ENCODE measurements at regions not wholly inside any gene's neighbourhood (a gene's known extent, or its start where the extent isn't known, plus 50 kb on each side); places are given as distances from the start of the nearest gene placed in this dataset.

GRCh38 chr3:67876261-67876660 lies 221.8 kb upstream of the SUCLG2 start:
- TF ChIP-seq EZH2 (IDR thresholded peaks at IDR 0.05; ENCODE audit: borderline replicate concordance, low read length) (no peak), CTCF (IDR thresholded peaks at IDR 0.05; ENCODE audit: low read length) (no peak)
- H3K4me3 ChIP-seq (ENCODE audit: low read depth, low read length, poor library complexity, severe bottlenecking): no peak overlapping the region
- no peak overlapping the region for H2AFZ ChIP-seq (ENCODE audit: low read length)
- H3F3A ChIP-seq (ENCODE audit: insufficient read depth, low read length): no peaks in the 10 kb centered on the region
- no peak overlapping the region for H3K9ac ChIP-seq (ENCODE audit: low read length)
- H3K9me2 ChIP-seq (ENCODE audit: low read depth, low read length): no peaks in the 10 kb centered on the region
- H3K79me2 ChIP-seq (ENCODE audit: insufficient read depth, low read length): no peaks in the 10 kb centered on the region
- H3K27ac ChIP-seq (ENCODE audit: low read depth, low read length, poor library complexity, severe bottlenecking): no peak overlapping the region
- H3K4me1 ChIP-seq (ENCODE audit: insufficient read depth, low read length, severe bottlenecking): no peaks in the 10 kb centered on the region
- no peaks in the 10 kb centered on the region for H3K36me3 ChIP-seq (ENCODE audit: insufficient read depth, low read length)
- H4K20me1 ChIP-seq (ENCODE audit: insufficient read depth, low read length): no peaks in the 10 kb centered on the region
- no peaks in the 10 kb centered on the region for H3K9me3 ChIP-seq (ENCODE audit: low read length)
- no peaks in the 10 kb centered on the region for H3K27me3 ChIP-seq (ENCODE audit: insufficient read depth, low read length)
- no peak overlapping the region for H3K4me2 ChIP-seq (ENCODE audit: low read length)

GRCh38 chr3:67875858-67876257 lies 221.4 kb upstream of the SUCLG2 start:
- H3K9ac ChIP-seq (ENCODE audit: low read length): no peak overlapping the region
- no peaks in the 10 kb centered on the region for H3K4me1 ChIP-seq (ENCODE audit: insufficient read depth, low read length, severe bottlenecking)
- H3K9me2 ChIP-seq (ENCODE audit: low read depth, low read length): no peaks in the 10 kb centered on the region
- no peaks in the 10 kb centered on the region for H3F3A ChIP-seq (ENCODE audit: insufficient read depth, low read length)
- H2AFZ ChIP-seq (ENCODE audit: low read length): no peak overlapping the region
- H3K4me2 ChIP-seq (ENCODE audit: low read length): no peak overlapping the region
- H3K4me3 ChIP-seq (ENCODE audit: low read depth, low read length, poor library complexity, severe bottlenecking): no peak overlapping the region
- H3K36me3 ChIP-seq (ENCODE audit: insufficient read depth, low read length): no peaks in the 10 kb centered on the region
- no peaks in the 10 kb centered on the region for H4K20me1 ChIP-seq (ENCODE audit: insufficient read depth, low read length)
- H3K9me3 ChIP-seq (ENCODE audit: low read length): no peaks in the 10 kb centered on the region
- no peaks in the 10 kb centered on the region for H3K27me3 ChIP-seq (ENCODE audit: insufficient read depth, low read length)
- no peaks in the 10 kb centered on the region for H3K79me2 ChIP-seq (ENCODE audit: insufficient read depth, low read length)
- no peak overlapping the region for H3K27ac ChIP-seq (ENCODE audit: low read depth, low read length, poor library complexity, severe bottlenecking)
- no peak for TF ChIP-seq EZH2 (IDR thresholded peaks at IDR 0.05; ENCODE audit: borderline replicate concordance, low read length)
- TF ChIP-seq CTCF (IDR thresholded peaks at IDR 0.05; ENCODE audit: low read length): no peak

GRCh38 chr3:67875338-67875737 lies 220.9 kb upstream of the SUCLG2 start:
- Histone ChIP-seq H3K27ac (ENCODE audit: low read depth, low read length, poor library complexity, severe bottlenecking) (no peak overlapping the region), H3K4me3 (ENCODE audit: low read depth, low read length, poor library complexity, severe bottlenecking) (no peak overlapping the region), H3K9me3 (ENCODE audit: low read length) (no peaks in the 10 kb centered on the region), H2AFZ (ENCODE audit: low read length) (no peak overlapping the region), H3K79me2 (ENCODE audit: insufficient read depth, low read length) (no peaks in the 10 kb centered on the region), H3K27me3 (ENCODE audit: insufficient read depth, low read length) (no peaks in the 10 kb centered on the region), H3F3A (ENCODE audit: insufficient read depth, low read length) (no peaks in the 10 kb centered on the region), H3K9me2 (ENCODE audit: low read depth, low read length) (no peaks in the 10 kb centered on the region), H3K4me1 (ENCODE audit: insufficient read depth, low read length, severe bottlenecking) (no peaks in the 10 kb centered on the region), H4K20me1 (ENCODE audit: insufficient read depth, low read length) (no peaks in the 10 kb centered on the region), H3K36me3 (ENCODE audit: insufficient read depth, low read length) (no peaks in the 10 kb centered on the region), H3K4me2 (ENCODE audit: low read length) (no peak overlapping the region), H3K9ac (ENCODE audit: low read length) (no peak overlapping the region)
- TF ChIP-seq EZH2 (IDR thresholded peaks at IDR 0.05; ENCODE audit: borderline replicate concordance, low read length): no peak
- TF ChIP-seq CTCF (IDR thresholded peaks at IDR 0.05; ENCODE audit: low read length): no peak

Measured in OCI-LY1 (cell line).